Mammary epithelial cell (primary cell): ENCODE measurements at regions not wholly inside any gene's neighbourhood (a gene's known extent, or its start where the extent isn't known, plus 50 kb on each side); places are given as distances from the start of the nearest gene placed in this dataset.

ENCODE experiments used
- CTCF ChIP-seq, 2 donors: IDR thresholded peaks in 1 of 2; conservative IDR thresholded peaks in 1 of 2; 2 replicates each; pipeline ENCODE4 v1.5.1; 2011 to 2012; ENCODE audit warnings: inconsistent platforms in 2 of 2, low read length in 2 of 2, mild to moderate bottlenecking in 2 of 2, control low read depth in 1 of 2, low read depth in 1 of 2; ENCODE audit not compliant: insufficient read depth in 1 of 2; ENCODE audit errors: extremely low read depth in 1 of 2
- EZH2 ChIP-seq: IDR thresholded peaks from 2 replicates; pipeline ENCODE4 v1.6.1; 2012; ENCODE audit warnings: low read length, inconsistent platforms, borderline replicate concordance

DNA sequence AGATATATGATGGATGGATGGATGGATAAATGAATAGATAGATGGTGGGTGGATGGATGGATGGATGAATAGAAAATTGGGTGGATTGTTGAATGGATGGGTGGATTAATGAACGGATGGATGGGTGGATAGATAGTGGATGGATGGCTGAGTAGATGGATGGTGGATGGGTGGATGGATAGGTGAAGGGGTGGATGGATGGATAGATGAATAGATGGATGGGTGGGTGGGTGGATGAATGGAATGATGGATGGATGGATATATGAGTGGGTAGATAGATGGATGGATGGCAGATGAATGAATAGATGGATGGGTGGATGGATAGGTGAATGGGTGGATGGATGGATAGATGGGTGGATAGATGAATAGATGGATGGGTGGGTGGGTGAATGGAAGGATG is 80.7 kb upstream of the NEDD9 start:
- TF ChIP-seq EZH2 (no peak), CTCF (conservative IDR thresholded peaks at IDR 0.05 in 1 of 2, IDR thresholded peaks at IDR 0.05 in 1 of 2; ENCODE audit: extremely low read depth in 1 of 2, insufficient read depth in 1 of 2, low read depth in 1 of 2, low read length in 2 of 2) (no peak)
